ENCODE measurements at regions not wholly inside any gene's neighbourhood (a gene's known extent, or its start where the extent isn't known, plus 50 kb on each side); places are given as distances from the start of the nearest gene placed in this dataset.

DNA sequence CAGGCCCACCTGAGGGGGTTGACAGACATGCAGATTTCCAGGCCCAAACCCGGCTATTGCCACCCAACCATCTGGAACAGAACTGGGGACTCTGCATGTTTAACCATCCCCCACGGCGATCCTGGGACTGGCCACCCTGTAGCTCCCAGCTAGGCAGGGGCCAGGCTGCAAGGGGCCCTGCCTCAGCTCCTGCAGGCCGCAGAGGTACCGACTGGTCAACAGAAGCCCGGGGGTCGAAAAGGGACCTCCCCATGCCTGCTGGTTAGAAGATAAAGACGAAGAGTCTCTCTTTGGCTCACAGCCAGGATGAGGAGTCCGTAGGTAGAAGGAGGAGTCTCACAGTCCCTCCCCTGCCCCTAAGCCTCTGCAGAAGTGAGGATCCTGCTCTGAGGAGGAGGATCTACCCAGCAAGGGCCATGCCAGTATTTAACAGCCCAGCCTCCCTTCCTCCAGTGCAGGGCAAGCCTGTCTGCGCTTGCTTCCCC, 223.4 kb upstream of the TNRC6C start:
- 25 to 33% methylated on average over 10 of the region's 10 CpGs for WGBS, 2 donors
- Histone ChIP-seq H3K4me3 (no peak overlapping the region), H3K4me1 (no peaks in the 10 kb centered on the region), H3K36me3 (no peaks in the 10 kb centered on the region), H3K27me3 (no peaks in the 10 kb centered on the region), H3K9me3 (no peaks in the 10 kb centered on the region), H3K27ac (no peak overlapping the region)
- FAIRE-seq, result no peak
- TF ChIP-seq, protein P1, sequence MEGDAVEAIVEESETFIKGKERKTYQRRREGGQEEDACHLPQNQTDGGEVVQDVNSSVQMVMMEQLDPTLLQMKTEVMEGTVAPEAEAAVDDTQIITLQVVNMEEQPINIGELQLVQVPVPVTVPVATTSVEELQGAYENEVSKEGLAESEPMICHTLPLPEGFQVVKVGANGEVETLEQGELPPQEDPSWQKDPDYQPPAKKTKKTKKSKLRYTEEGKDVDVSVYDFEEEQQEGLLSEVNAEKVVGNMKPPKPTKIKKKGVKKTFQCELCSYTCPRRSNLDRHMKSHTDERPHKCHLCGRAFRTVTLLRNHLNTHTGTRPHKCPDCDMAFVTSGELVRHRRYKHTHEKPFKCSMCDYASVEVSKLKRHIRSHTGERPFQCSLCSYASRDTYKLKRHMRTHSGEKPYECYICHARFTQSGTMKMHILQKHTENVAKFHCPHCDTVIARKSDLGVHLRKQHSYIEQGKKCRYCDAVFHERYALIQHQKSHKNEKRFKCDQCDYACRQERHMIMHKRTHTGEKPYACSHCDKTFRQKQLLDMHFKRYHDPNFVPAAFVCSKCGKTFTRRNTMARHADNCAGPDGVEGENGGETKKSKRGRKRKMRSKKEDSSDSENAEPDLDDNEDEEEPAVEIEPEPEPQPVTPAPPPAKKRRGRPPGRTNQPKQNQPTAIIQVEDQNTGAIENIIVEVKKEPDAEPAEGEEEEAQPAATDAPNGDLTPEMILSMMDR (IDR thresholded peaks at IDR 0.05), result no peak
- intact Hi-C loops (cut with DNase I), result no loop called here
- DNase-seq, result no peak
- ATAC-seq, result peak in 3 of 4 donors; percentile 35 to 49 (median 36)

DNA sequence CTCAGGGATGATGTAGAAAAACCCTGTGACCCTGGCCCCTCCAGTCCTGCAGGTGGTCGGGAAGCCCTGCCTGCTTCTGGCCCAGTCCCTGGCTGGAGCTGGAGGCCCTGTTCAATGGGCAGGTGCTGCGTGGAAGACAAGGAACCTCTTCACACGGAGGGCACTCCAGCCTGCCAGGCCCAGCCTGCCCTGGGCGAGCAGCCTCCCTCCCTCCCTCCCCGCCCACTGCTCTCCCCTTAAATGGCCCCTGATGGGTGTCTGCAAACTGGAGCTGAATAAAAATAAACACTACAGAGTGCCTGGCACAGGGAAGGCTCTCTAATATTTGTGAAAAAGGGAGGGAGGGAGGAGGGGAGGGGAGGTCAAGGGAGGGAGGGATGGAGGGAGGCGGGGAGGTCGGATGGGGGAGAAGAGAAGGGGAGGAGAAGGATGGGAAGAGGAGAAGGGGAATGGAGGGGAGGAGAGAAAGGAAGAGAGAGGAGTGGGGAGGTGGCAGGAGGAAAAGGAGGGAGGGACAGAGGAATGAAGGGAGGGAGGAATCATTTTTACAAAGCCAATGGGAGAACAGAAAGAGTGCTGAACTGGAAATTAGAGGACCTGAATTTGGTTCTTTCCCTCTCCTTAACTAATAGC, 222.8 kb upstream of the TNRC6C start:
- DNase-seq (no peak), FAIRE-seq (no peak), ATAC-seq (peak in 3 of 4 donors; percentile 18 to 64 (median 33))
- 24% methylated on average over 7 of the region's 7 CpGs for WGBS, 2 donors
- TF ChIP-seq, protein P1 (IDR thresholded peaks at IDR 0.05), result no peak
- intact Hi-C loops (cut with DNase I), result no loop called here
- Histone ChIP-seq H3K4me3 (no peak overlapping the region), H3K36me3 (no peaks in the 10 kb centered on the region), H3K4me1 (no peaks in the 10 kb centered on the region), H3K27me3 (no peaks in the 10 kb centered on the region), H3K9me3 (no peaks in the 10 kb centered on the region), H3K27ac (no peak overlapping the region)

DNA sequence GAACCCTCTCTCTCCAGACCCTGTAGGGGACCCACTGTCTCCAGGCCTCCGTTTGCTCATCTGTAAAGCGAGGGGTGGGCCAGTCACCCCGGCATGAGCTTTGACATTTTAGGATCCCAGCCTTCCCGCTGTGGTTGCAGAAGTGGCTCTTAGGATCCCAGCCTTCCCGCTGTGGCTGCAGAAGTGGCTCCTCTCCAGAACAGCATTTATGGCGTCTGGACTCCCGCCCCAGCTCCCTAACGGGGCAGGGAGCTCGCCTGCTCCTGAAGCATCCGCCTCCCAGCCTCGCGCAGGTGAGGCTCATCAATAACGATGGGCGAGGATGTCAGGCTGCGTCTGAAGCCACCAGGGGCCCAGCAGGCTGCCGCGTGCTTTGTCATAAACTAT, 222.3 kb upstream of the TNRC6C start:
- TF ChIP-seq, protein P1 (IDR thresholded peaks at IDR 0.05), result no peak
- no peak for DNase-seq
- intact Hi-C loops (cut with DNase I), result no loop called here
- no peaks in the 10 kb centered on the region for H3K9me3 ChIP-seq
- H3K36me3 ChIP-seq, result no peaks in the 10 kb centered on the region
- no peaks in the 10 kb centered on the region for H3K4me1 ChIP-seq
- H3K27me3 ChIP-seq, result no peaks in the 10 kb centered on the region
- 26 to 28% methylated on average over 17 of the region's 17 CpGs for WGBS, 2 donors
- H3K27ac ChIP-seq, result no peak overlapping the region
- no peak for FAIRE-seq
- H3K4me3 ChIP-seq, result no peak overlapping the region
- no peak for ATAC-seq

DNA sequence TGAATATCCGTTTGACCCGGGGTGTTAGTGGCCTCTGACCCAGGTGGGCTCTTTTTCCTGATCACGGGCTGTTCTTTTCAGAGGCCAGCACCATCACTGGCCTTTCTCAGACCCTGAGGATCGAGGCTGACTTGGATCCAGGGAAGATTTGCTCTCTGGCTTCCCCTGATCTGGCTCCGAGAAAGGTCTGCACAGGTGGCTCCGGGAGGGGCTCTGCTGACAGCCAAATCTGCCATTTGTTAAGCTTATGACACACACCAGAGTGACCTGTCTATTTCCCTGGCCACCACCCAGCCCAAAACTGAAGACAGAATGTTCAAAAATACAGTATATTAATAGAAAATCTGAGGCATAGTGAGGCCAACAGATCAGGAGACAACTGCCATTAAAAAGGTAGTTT, 221.8 kb upstream of the TNRC6C start:
- FAIRE-seq (no peak), ATAC-seq (no peak), DNase-seq (no peak)
- Histone ChIP-seq H3K9me3 (no peaks in the 10 kb centered on the region), H3K4me1 (no peaks in the 10 kb centered on the region), H3K27me3 (no peaks in the 10 kb centered on the region), H3K36me3 (no peaks in the 10 kb centered on the region), H3K4me3 (no peak overlapping the region), H3K27ac (no peak overlapping the region)
- TF ChIP-seq, protein P1 (IDR thresholded peaks at IDR 0.05), result no peak
- intact Hi-C loops (cut with DNase I), result no loop called here
- WGBS, 2 donors, result 38 to 45% methylated on average over 6 of the region's 6 CpGs

DNA sequence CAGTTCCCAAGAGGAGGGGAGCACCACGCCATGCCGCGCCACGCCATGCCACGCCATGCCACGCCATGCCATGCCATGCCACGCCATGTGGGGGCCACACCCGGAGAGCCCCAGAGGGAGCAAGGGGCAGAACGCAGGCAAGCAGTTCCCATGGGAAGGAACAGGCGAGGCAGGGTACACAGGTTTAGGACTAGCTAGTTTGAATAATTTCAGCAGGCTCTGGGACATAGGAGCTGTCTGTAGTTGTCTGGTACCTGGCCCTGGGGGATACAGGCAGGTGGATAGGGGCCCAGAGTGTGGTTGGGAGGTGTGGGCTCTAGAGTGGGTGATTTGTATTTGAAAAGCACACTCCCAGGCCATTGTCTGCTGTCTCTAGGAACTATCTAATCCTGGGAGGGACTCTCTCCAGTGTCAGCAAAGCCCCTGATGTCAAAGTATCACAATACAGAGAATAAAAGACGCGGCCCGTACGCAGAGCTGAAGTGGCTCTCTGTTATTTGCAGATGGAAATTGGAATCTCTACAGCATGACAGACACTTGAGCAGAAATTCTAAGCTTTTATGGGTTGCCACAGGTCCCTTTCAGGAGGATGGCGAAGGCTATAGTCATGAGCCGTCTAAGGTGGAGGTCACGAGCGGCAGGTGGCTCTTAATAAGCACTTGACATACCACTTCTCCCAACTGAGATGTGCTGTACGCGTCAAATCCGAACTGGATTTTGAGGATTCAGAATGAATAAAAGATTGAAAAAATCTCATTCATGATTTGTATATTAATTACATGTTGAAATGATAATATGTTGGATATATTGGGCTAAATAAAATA, 220.8 kb upstream of the TNRC6C start:
- FAIRE-seq (no peak), DNase-seq (peak in 1 of 6 donors; percentile 0), ATAC-seq (no peak)
- TF ChIP-seq, protein P1 (IDR thresholded peaks at IDR 0.05), result no peak
- no peak overlapping the region for H3K4me3 ChIP-seq
- intact Hi-C loops (cut with DNase I), result no loop called here
- H3K27ac ChIP-seq, result no peak overlapping the region
- 73 to 85% methylated on average over 21 of the region's 21 CpGs for WGBS, 2 donors
- no peaks in the 10 kb centered on the region for H3K27me3 ChIP-seq
- no peaks in the 10 kb centered on the region for H3K36me3 ChIP-seq
- no peaks in the 10 kb centered on the region for H3K4me1 ChIP-seq
- no peaks in the 10 kb centered on the region for H3K9me3 ChIP-seq

Data from pancreas (tissue), 10 donors.